DOHH2 (cell line): ENCODE measurements at regions not wholly inside any gene's neighbourhood (a gene's known extent, or its start where the extent isn't known, plus 50 kb on each side); places are given as distances from the start of the nearest gene placed in this dataset.

Experiments used
- EZH2phosphoT487 ChIP-seq: fragments of 200-600 bp; sonication (generic); IDR thresholded peaks from 2 replicates; pipeline ENCODE4 v1.6.1; 2017; ENCODE audit warnings: borderline replicate concordance, mild to moderate bottlenecking, antibody characterized with exemption, low read length, moderate library complexity, mixed read lengths
- TF ChIP-seq, protein P1 (sequence below): fragments of 200-600 bp; sonication (generic); IDR thresholded peaks from one replicate; pipeline ENCODE4 v1.5.1; 2014; ENCODE audit warnings: antibody characterized with exemption, mild to moderate bottlenecking, low read depth, low read length; ENCODE audit not compliant: poor library complexity, severe bottlenecking

DNA sequence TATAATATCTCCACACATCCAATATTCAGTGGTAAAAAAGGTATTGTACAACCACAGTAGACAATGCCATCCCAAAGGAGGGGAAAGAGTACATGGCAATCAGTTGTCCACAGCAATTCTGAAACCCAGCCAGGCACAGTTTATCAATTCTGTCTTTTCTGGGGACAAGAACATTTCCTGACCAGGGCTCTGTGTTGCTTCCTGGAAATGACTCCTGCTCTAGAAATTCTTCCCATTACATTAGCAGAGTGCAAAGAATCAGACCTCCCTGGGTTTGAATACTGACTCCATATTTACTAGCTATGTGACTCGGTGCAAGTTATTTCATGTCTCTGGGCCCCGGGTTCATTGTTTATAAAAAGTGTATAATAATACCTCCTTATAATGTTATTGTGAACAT, 220.4 kb upstream of the CFAP20DC start:
- TF ChIP-seq, protein P1, sequence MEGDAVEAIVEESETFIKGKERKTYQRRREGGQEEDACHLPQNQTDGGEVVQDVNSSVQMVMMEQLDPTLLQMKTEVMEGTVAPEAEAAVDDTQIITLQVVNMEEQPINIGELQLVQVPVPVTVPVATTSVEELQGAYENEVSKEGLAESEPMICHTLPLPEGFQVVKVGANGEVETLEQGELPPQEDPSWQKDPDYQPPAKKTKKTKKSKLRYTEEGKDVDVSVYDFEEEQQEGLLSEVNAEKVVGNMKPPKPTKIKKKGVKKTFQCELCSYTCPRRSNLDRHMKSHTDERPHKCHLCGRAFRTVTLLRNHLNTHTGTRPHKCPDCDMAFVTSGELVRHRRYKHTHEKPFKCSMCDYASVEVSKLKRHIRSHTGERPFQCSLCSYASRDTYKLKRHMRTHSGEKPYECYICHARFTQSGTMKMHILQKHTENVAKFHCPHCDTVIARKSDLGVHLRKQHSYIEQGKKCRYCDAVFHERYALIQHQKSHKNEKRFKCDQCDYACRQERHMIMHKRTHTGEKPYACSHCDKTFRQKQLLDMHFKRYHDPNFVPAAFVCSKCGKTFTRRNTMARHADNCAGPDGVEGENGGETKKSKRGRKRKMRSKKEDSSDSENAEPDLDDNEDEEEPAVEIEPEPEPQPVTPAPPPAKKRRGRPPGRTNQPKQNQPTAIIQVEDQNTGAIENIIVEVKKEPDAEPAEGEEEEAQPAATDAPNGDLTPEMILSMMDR, result no peak
- TF ChIP-seq EZH2phosphoT487, result no peak
